Parathyroid adenoma (tissue), 2 donors: ENCODE measurements at regions not wholly inside any gene's neighbourhood (a gene's known extent, or its start where the extent isn't known, plus 50 kb on each side); places are given as distances from the start of the nearest gene placed in this dataset.
"Not testable (repeated sequence)": the region's sequence is repeated elsewhere in the genome, so short reads cannot be mapped to it uniquely, and the experiment has no call there.

Source experiments
- H2AFZ ChIP-seq: fragments of 300-600 bp; sonication (generic); one replicate; pipeline ENCODE4 v1.7.0; 2017; ENCODE audit warnings: antibody characterized with exemption, mild to moderate bottlenecking
- H3K27ac ChIP-seq: fragments of 300-600 bp; sonication (generic); one replicate; pipeline ENCODE4 v1.7.0; 2017
- H3K27me3 ChIP-seq: fragments of 300-600 bp; sonication (generic); one replicate; pipeline ENCODE4 v1.7.0; 2017; ENCODE audit warnings: low read length; ENCODE audit not compliant: control insufficient read depth, insufficient read depth
- H3K36me3 ChIP-seq: fragments of 300-600 bp; sonication (generic); one replicate; pipeline ENCODE4 v1.7.0; 2017; ENCODE audit warnings: low read length; ENCODE audit not compliant: control insufficient read depth, insufficient read depth
- H3K4me1 ChIP-seq: fragments of 300-600 bp; sonication (generic); one replicate; pipeline ENCODE4 v1.7.0; 2017; ENCODE audit warnings: control low read depth
- H3K4me2 ChIP-seq: fragments of 300-600 bp; sonication (generic); one replicate; pipeline ENCODE4 v1.7.0; 2017; ENCODE audit warnings: low read length
- H3K4me3 ChIP-seq: fragments of 300-600 bp; sonication (generic); one replicate; pipeline ENCODE4 v1.7.0; 2017; ENCODE audit warnings: low read depth, low read length
- H3K79me2 ChIP-seq: fragments of 300-600 bp; sonication (generic); one replicate; pipeline ENCODE4 v1.7.0; 2017; ENCODE audit warnings: control low read depth
- H3K9ac ChIP-seq: fragments of 300-600 bp; sonication (generic); one replicate; pipeline ENCODE4 v1.7.0; 2017; ENCODE audit warnings: mild to moderate bottlenecking
- H3K9me3 ChIP-seq: fragments of 300-600 bp; sonication (generic); one replicate; pipeline ENCODE4 v1.7.0; 2017; ENCODE audit warnings: low read length; ENCODE audit not compliant: control insufficient read depth
- TF ChIP-seq, protein P1 (sequence below): fragments of 300-600 bp; sonication (generic); IDR thresholded peaks from one replicate; pipeline ENCODE4 v1.7.0; 2017; ENCODE audit warnings: antibody characterized with exemption, mild to moderate bottlenecking
- donor health status: primary hyperparathyroidism.

DNA sequence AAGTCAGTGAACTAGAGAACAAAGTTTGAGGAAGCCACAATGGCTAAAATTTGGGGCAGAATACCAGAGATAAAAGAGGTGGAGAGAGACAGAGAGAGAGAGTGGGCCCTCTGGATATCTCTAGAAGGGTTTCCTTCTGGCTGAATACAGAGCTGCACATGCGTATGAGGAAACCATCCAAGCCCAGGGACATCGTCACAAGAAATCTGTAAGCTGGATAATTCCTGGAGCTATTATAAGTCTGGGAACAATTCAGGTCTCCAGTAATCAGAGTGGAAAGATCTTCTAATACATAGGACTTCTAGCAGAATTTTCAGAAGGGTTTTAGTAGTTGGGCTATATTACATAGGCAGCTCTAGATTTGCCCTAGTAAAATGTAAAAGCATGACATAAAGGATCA, 415.7 kb upstream of the MTPN start:
- H3K4me2 ChIP-seq = no peak overlapping the region
- TF ChIP-seq, protein P1, sequence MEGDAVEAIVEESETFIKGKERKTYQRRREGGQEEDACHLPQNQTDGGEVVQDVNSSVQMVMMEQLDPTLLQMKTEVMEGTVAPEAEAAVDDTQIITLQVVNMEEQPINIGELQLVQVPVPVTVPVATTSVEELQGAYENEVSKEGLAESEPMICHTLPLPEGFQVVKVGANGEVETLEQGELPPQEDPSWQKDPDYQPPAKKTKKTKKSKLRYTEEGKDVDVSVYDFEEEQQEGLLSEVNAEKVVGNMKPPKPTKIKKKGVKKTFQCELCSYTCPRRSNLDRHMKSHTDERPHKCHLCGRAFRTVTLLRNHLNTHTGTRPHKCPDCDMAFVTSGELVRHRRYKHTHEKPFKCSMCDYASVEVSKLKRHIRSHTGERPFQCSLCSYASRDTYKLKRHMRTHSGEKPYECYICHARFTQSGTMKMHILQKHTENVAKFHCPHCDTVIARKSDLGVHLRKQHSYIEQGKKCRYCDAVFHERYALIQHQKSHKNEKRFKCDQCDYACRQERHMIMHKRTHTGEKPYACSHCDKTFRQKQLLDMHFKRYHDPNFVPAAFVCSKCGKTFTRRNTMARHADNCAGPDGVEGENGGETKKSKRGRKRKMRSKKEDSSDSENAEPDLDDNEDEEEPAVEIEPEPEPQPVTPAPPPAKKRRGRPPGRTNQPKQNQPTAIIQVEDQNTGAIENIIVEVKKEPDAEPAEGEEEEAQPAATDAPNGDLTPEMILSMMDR = no peak
- no peaks in the 10 kb centered on the region for H3K4me1 ChIP-seq
- no peaks in the 10 kb centered on the region for H3K9me3 ChIP-seq
- no peaks in the 10 kb centered on the region for H3K27me3 ChIP-seq
- H3K4me3 ChIP-seq = no peak overlapping the region
- no peak overlapping the region for H3K9ac ChIP-seq
- H2AFZ ChIP-seq = no peak overlapping the region
- no peak overlapping the region for H3K27ac ChIP-seq
- no peaks in the 10 kb centered on the region for H3K79me2 ChIP-seq
- H3K36me3 ChIP-seq = no peaks in the 10 kb centered on the region

DNA sequence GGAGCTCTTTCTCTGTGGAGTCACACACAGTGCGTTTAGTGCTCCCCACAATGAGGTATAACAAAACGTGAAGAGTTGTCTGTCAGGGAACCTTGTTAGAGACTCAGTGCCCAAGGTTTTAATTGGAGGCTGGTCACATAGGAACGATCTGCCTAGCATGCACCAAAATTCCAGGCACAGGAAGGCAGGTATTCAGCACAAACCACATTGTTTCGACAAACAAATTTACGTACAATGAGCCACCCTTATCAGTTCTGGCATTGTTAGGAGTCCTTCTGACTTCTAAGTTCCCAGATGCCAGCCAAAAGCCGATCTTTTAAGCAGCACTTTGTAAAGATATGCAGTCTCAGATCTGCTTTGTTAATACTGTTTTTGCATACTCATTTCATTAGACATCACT, 414.2 kb upstream of the MTPN start:
- no peaks in the 10 kb centered on the region for H3K36me3 ChIP-seq
- H3K79me2 ChIP-seq = no peaks in the 10 kb centered on the region
- no peak overlapping the region for H3K9ac ChIP-seq
- H3K4me2 ChIP-seq = no peak overlapping the region
- TF ChIP-seq, protein P1 = no peak
- no peaks in the 10 kb centered on the region for H3K27me3 ChIP-seq
- no peaks in the 10 kb centered on the region for H3K9me3 ChIP-seq
- H3K27ac ChIP-seq = no peak overlapping the region
- no peak overlapping the region for H2AFZ ChIP-seq
- no peaks in the 10 kb centered on the region for H3K4me1 ChIP-seq
- no peak overlapping the region for H3K4me3 ChIP-seq

DNA sequence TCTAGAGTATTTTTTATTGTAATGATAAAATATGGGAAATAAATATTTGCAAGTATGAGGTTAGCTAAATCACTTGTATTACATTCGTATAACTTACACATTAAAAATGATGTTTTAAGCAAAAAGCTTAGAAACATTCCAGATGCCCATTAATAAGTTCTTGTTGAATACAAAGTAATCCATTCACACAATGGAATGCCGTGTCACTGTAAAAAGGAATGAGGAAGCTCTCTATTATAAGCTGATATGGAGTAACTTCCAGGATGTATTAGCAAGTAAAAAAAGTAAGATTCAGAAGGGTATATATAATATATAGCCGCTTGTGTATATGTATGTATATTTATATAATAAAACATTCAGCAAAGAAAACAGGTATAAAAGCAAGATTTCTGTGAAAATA, 412.8 kb upstream of the MTPN start:
- no peak overlapping the region for H2AFZ ChIP-seq
- H3K4me3 ChIP-seq = no peak overlapping the region
- TF ChIP-seq, protein P1 = no peak
- H3K27ac ChIP-seq = no peak overlapping the region
- no peaks in the 10 kb centered on the region for H3K4me1 ChIP-seq
- no peaks in the 10 kb centered on the region for H3K36me3 ChIP-seq
- H3K9me3 ChIP-seq = no peaks in the 10 kb centered on the region
- H3K79me2 ChIP-seq = no peaks in the 10 kb centered on the region
- no peaks in the 10 kb centered on the region for H3K27me3 ChIP-seq
- H3K4me2 ChIP-seq = no peak overlapping the region
- no peak overlapping the region for H3K9ac ChIP-seq

DNA sequence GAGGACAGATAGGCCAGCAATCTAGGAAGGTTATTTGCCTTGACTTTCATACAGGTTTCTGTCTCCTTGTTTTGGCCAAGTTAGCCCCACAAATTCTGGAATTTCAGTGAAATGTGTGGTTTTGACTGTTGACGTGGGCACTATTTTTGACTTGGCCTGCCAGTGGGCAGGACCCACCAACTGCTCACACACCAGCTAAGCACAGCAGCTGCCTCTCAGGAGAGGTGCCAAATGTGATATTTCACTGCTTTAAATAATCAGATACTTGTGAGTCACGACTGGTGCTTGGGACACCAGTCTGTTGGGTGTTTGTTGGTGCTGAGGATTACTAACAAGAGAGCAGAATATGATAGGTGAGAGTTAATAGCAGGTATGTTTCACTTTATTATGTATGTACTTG, 409.7 kb upstream of the MTPN start:
- H3K9ac ChIP-seq = no peak overlapping the region
- H3K79me2 ChIP-seq = no peaks in the 10 kb centered on the region
- no peak overlapping the region for H3K27ac ChIP-seq
- no peaks in the 10 kb centered on the region for H3K9me3 ChIP-seq
- H3K4me3 ChIP-seq = no peak overlapping the region
- H2AFZ ChIP-seq = no peak overlapping the region
- TF ChIP-seq, protein P1 = no peak
- no peak overlapping the region for H3K4me2 ChIP-seq
- H3K36me3 ChIP-seq = no peaks in the 10 kb centered on the region
- no peaks in the 10 kb centered on the region for H3K4me1 ChIP-seq
- no peaks in the 10 kb centered on the region for H3K27me3 ChIP-seq

DNA sequence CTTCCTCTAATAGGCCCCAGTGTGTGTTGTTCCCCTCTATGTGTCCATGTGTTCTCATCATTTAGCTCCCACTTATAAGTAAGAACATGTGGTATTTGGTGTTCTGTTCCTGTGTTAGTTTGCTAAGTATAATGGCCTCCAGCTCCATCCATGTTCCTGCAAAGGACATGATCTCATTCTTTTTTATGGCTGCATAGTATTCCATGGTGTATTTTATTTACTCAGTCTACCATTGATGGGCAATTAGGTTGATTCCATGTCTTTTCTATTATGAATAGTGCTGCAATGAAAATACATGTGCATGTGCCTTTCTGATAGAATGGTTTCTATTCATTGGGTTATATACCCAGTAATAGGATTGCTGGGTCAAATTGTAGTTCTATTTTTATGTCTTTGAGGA, 394.2 kb upstream of the MTPN start:
- H3K79me2 ChIP-seq, H3K4me3 ChIP-seq, H3K9me3 ChIP-seq, H2AFZ ChIP-seq, H3K9ac ChIP-seq, H3K36me3 ChIP-seq, H3K27me3 ChIP-seq, H3K4me2 ChIP-seq, H3K27ac ChIP-seq, H3K4me1 ChIP-seq: not testable (repeated sequence)
